ENCODE measurements at regions not wholly inside any gene's neighbourhood (a gene's known extent, or its start where the extent isn't known, plus 50 kb on each side); places are given as distances from the start of the nearest gene placed in this dataset.

- TF ChIP-seq EP300 (IDR thresholded peaks at IDR 0.05) (no peak), POLR2A (IDR thresholded peaks at IDR 0.05) (no peak)
- TF ChIP-seq, protein P1, sequence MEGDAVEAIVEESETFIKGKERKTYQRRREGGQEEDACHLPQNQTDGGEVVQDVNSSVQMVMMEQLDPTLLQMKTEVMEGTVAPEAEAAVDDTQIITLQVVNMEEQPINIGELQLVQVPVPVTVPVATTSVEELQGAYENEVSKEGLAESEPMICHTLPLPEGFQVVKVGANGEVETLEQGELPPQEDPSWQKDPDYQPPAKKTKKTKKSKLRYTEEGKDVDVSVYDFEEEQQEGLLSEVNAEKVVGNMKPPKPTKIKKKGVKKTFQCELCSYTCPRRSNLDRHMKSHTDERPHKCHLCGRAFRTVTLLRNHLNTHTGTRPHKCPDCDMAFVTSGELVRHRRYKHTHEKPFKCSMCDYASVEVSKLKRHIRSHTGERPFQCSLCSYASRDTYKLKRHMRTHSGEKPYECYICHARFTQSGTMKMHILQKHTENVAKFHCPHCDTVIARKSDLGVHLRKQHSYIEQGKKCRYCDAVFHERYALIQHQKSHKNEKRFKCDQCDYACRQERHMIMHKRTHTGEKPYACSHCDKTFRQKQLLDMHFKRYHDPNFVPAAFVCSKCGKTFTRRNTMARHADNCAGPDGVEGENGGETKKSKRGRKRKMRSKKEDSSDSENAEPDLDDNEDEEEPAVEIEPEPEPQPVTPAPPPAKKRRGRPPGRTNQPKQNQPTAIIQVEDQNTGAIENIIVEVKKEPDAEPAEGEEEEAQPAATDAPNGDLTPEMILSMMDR (IDR thresholded peaks at IDR 0.05): no peak
Observed at GRCh38 chr1:239812580-239812979, 279.1 kb upstream of the FMN2 start.
